ENCODE measurements at regions not wholly inside any gene's neighbourhood (a gene's known extent, or its start where the extent isn't known, plus 50 kb on each side); places are given as distances from the start of the nearest gene placed in this dataset.

DNA sequence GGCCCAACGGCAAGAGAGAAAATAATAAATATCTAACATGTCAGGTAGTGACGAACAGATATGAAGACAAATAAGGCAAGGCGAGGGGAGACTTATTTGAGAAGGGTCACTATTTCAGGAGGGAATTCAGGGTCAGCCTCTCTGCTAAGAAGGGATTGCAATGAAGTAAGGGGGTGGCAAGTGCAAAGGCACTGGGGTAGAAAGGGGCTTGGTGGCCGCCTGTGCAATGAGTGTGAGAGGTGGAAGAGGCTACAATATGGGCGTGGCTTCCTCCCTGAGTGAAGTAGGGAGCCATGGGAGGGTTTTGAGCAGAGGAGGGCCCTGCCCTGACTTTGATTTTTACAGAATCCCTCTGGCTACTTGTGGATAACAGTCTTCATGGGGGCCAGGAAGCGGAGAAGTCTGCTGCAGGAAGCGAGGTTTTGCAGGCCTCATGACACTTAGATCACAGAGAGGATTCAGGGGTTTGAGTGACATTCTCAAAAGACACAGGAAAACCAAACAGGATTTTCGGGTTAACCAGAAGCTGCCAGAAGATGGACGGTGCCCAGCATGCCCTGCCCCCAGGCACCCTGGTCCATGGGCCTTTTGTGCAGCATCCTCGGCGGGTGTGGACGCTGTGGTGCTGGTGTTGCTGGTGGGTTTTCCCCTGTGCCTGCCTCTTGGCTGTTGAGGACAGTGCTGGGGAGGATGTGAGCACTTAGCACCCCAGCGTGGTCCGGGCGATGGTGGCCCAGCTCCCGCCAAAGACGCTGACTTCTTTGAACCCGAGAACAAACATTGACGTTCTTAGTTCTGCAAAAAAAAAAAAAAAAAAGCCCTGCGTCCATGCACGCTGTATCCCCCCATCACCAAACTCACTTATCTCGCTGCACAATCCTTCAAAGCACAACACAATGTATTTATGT lies 124.2 kb upstream of the PTPN1 start:
- H3K4me3 ChIP-seq: no peak overlapping the region
- peaks cover 44% of the 10 kb centered on the region for H3K4me1 ChIP-seq
- intact Hi-C loops (cut with micrococcal nuclease): no loop called here
- DNase-seq: no peak
- no peaks in the 10 kb centered on the region for H3K36me3 ChIP-seq
- TF ChIP-seq, protein P1, sequence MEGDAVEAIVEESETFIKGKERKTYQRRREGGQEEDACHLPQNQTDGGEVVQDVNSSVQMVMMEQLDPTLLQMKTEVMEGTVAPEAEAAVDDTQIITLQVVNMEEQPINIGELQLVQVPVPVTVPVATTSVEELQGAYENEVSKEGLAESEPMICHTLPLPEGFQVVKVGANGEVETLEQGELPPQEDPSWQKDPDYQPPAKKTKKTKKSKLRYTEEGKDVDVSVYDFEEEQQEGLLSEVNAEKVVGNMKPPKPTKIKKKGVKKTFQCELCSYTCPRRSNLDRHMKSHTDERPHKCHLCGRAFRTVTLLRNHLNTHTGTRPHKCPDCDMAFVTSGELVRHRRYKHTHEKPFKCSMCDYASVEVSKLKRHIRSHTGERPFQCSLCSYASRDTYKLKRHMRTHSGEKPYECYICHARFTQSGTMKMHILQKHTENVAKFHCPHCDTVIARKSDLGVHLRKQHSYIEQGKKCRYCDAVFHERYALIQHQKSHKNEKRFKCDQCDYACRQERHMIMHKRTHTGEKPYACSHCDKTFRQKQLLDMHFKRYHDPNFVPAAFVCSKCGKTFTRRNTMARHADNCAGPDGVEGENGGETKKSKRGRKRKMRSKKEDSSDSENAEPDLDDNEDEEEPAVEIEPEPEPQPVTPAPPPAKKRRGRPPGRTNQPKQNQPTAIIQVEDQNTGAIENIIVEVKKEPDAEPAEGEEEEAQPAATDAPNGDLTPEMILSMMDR (IDR thresholded peaks at IDR 0.05; ENCODE audit: borderline replicate concordance): no peak
- H3K27ac ChIP-seq (replicated peaks): no peak overlapping the region
- H3K9me3 ChIP-seq (replicated peaks): no peaks in the 10 kb centered on the region
- no peaks in the 10 kb centered on the region for H3K27me3 ChIP-seq (ENCODE audit: low read depth)

DNA sequence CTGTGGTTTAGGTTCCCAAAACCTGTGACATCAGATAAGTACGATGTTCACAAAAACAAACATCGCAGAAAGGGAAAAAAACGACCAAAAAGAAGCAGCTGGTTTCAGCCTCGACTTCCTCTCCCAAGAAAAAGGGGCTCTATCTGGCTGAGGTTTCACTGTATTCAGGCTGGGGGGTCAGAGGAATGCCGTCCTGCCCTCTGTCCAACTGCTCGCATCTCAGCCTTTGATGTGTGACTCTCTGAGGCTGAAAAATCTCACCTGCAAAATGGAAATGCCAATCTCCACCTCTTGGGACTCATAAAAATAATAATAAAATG lies 123.6 kb upstream of the PTPN1 start:
- H3K36me3 ChIP-seq: no peaks in the 10 kb centered on the region
- TF ChIP-seq, protein P1 (IDR thresholded peaks at IDR 0.05; ENCODE audit: borderline replicate concordance): no peak
- intact Hi-C loops (cut with micrococcal nuclease): no loop called here
- H3K4me3 ChIP-seq: no peak overlapping the region
- H3K27ac ChIP-seq (replicated peaks): no peak overlapping the region
- no peak for DNase-seq
- no peaks in the 10 kb centered on the region for H3K9me3 ChIP-seq (replicated peaks)
- peaks cover 48% of the 10 kb centered on the region for H3K4me1 ChIP-seq
- no peaks in the 10 kb centered on the region for H3K27me3 ChIP-seq (ENCODE audit: low read depth)

DNA sequence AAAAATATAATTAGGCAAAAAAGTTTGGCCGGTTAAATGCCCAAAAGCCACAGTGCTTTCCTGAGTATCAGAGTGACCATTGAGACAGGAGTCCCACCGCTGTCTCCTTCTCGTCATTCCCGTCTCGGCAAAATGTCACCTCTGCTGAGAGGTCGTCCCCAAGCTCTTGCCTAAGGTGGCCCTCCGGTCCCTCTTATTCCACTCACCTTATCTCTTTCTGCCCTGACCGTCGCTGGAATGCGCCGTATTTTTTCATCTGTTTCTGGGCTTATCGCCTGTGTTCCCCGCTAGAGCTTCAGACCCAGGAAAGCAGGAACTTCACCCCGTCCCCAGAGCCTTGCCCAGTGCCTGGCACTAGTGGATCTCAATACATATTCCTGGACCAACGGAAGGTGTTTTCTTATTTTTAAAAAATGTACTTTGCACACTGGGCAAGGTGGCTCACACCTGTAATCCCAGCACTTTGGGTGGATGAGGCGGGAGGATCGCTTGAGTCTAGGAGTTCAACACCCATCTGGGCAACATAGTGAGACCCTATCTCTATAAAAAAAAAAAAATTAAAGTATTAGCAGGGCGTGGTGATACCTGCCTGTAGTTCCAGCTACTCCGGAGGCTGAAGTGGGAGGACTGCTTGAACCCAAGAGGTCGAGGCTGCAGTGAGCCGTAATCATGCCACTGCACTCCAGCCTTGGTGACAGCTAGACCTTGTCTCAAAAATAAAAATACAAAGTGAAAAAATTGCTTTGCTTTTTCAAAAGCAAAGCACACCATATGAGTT lies 122.8 kb upstream of the PTPN1 start:
- H3K9me3 ChIP-seq (replicated peaks): no peaks in the 10 kb centered on the region
- no peak for DNase-seq
- H3K27ac ChIP-seq (replicated peaks): peak overlapping the region; percentile 94
- no peak overlapping the region for H3K4me3 ChIP-seq
- no peaks in the 10 kb centered on the region for H3K27me3 ChIP-seq (ENCODE audit: low read depth)
- intact Hi-C loops (cut with micrococcal nuclease): no loop called here
- TF ChIP-seq, protein P1 (IDR thresholded peaks at IDR 0.05; ENCODE audit: borderline replicate concordance): no peak
- peaks cover 44% of the 10 kb centered on the region for H3K4me1 ChIP-seq
- H3K36me3 ChIP-seq: no peaks in the 10 kb centered on the region

DNA sequence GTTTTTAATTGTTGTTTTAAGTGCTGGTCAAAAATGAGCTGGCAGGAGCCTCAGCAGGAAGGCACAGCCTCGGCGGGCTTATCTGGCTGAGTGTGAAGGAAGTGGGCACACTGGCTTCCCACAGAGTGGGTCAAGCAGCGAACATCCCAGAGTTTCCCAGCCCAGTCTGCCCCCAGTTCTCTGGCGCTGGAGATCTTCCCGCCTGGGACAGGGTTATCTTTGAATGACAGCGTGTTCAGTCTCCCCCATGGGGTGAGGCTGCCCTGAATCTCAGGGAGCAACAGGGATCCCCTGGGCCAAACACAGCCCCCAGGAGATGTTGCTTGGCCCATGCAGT lies 122.2 kb upstream of the PTPN1 start:
- no peaks in the 10 kb centered on the region for H3K9me3 ChIP-seq (replicated peaks)
- H3K4me3 ChIP-seq: no peak overlapping the region
- no peaks in the 10 kb centered on the region for H3K36me3 ChIP-seq
- H3K4me1 ChIP-seq: peaks cover 43% of the 10 kb centered on the region
- no peak for DNase-seq
- TF ChIP-seq, protein P1 (IDR thresholded peaks at IDR 0.05; ENCODE audit: borderline replicate concordance): no peak
- intact Hi-C loops (cut with micrococcal nuclease): no loop called here
- no peaks in the 10 kb centered on the region for H3K27me3 ChIP-seq (ENCODE audit: low read depth)
- H3K27ac ChIP-seq (replicated peaks): peak overlapping the region; percentile 94

DNA sequence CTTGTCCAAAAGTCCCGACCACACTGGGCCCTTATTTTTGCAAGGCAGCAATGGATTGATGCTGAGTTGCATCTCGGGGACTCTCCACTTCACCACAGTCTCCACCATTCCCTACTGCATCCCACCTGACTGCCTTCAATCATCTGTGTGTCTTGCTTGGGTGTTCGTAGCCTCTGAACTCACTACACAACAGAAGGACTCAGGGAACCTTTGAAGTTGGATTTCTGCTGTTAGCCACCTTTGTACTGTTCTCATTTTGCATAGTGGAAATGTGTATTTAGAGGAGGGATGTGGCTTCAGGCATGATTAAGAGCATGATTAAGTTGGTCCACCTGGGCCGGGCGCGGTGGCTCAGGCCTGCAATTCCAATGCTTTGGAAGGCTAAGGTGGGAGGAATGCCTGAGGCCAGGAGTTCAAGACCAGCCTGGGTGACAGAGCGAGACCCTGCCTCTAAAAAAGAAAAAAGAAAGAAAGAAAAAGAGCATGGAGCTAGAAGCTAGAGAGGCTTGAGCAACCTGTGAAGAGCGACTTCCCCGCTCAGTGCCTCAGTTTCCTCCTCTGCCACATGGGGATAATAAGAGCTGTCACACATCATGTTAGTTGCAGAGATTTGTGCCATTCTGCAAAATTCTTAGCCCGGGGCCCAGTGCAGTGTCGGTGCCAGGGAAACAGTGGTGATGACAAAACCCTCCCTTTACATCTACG lies 121.3 kb upstream of the PTPN1 start:
- DNase-seq: no peak
- Histone ChIP-seq H3K36me3 (no peaks in the 10 kb centered on the region), H3K27ac (replicated peaks) (peak overlapping the region; percentile 94), H3K4me3 (no peak overlapping the region), H3K9me3 (replicated peaks) (no peaks in the 10 kb centered on the region), H3K27me3 (ENCODE audit: low read depth) (no peaks in the 10 kb centered on the region), H3K4me1 (peaks cover 43% of the 10 kb centered on the region)
- TF ChIP-seq, protein P1 (IDR thresholded peaks at IDR 0.05; ENCODE audit: borderline replicate concordance): no peak
- intact Hi-C loops (cut with micrococcal nuclease): no loop called here

Measured in left ventricle myocardium inferior (tissue), 1 donor.